ENCODE measurements at regions not wholly inside any gene's neighbourhood (a gene's known extent, or its start where the extent isn't known, plus 50 kb on each side); places are given as distances from the start of the nearest gene placed in this dataset.

DNA sequence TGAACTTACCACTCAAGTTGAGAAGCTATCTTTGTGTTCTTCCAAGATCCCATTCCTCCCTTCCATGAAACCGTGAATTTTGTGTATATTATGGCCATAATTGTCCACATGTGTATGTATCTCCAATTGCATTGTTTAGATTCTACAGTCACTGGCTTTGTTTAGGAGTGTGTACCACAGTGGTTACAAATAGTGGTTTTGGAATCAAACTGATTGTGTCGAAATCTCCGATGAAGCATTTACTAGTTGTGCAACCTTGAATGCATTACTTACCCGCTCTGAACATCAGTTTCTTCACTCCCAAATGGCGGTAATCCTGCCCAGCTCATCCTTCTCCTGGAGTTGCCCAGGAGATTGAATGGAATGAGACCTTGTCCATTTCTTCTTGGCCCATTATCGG is 145.0 kb upstream of the ZNF32 start:
- peak in 1 of 3 donors; percentile 13 for TF ChIP-seq POLR2AphosphoS5 (IDR thresholded peaks at IDR 0.05)
- TF ChIP-seq, protein P1, sequence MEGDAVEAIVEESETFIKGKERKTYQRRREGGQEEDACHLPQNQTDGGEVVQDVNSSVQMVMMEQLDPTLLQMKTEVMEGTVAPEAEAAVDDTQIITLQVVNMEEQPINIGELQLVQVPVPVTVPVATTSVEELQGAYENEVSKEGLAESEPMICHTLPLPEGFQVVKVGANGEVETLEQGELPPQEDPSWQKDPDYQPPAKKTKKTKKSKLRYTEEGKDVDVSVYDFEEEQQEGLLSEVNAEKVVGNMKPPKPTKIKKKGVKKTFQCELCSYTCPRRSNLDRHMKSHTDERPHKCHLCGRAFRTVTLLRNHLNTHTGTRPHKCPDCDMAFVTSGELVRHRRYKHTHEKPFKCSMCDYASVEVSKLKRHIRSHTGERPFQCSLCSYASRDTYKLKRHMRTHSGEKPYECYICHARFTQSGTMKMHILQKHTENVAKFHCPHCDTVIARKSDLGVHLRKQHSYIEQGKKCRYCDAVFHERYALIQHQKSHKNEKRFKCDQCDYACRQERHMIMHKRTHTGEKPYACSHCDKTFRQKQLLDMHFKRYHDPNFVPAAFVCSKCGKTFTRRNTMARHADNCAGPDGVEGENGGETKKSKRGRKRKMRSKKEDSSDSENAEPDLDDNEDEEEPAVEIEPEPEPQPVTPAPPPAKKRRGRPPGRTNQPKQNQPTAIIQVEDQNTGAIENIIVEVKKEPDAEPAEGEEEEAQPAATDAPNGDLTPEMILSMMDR (IDR thresholded peaks at IDR 0.05) = no peak
- TF ChIP-seq POLR2A (IDR thresholded peaks at IDR 0.05) = no peak
- no peak for TF ChIP-seq EP300 (IDR thresholded peaks at IDR 0.05; ENCODE audit: low read depth)

Data from transverse colon (tissue), 4 donors.